ENCODE measurements at regions not wholly inside any gene's neighbourhood (a gene's known extent, or its start where the extent isn't known, plus 50 kb on each side); places are given as distances from the start of the nearest gene placed in this dataset.

GRCh38 chr6:4656106-4656505, 120.1 kb upstream of the CDYL start:
- no peak overlapping the region for H3K27ac ChIP-seq
- WGBS, 4 donors: 70 to 83% (median 78%) methylated on average over 3 of the region's 3 CpGs
- no peaks in the 10 kb centered on the region for H3K4me1 ChIP-seq (replicated peaks in 1 of 2)
- no peak overlapping the region for H3K4me3 ChIP-seq
- TF ChIP-seq CTCF (IDR thresholded peaks at IDR 0.05): no peak
- no peak for TF ChIP-seq POLR2A (IDR thresholded peaks at IDR 0.05)
- DNase-seq: no peak
- no peaks in the 10 kb centered on the region for H3K36me3 ChIP-seq (replicated peaks in 1 of 2)
- intact Hi-C loops (cut with DNase I): no loop called here
- peaks cover 0 to 9% (median 7%) of the 10 kb centered on the region in 3 donors for H3K9me3 ChIP-seq (replicated peaks in 1 of 3)
- H3K27me3 ChIP-seq: no peaks in the 10 kb centered on the region

- WGBS, 4 donors: 61 to 70% (median 69%) methylated on average over 12 of the region's 12 CpGs
- H3K4me1 ChIP-seq (replicated peaks in 1 of 2): no peaks in the 10 kb centered on the region
- intact Hi-C loops (cut with DNase I): no loop called here
- DNase-seq: no peak
- no peak overlapping the region for H3K4me3 ChIP-seq
- no peak overlapping the region for H3K27ac ChIP-seq
- peaks cover 0 to 9% (median 7%) of the 10 kb centered on the region in 3 donors for H3K9me3 ChIP-seq (replicated peaks in 1 of 3)
- H3K27me3 ChIP-seq: no peaks in the 10 kb centered on the region
- TF ChIP-seq CTCF (IDR thresholded peaks at IDR 0.05): no peak
- TF ChIP-seq POLR2A (IDR thresholded peaks at IDR 0.05): no peak
- H3K36me3 ChIP-seq (replicated peaks in 1 of 2): no peaks in the 10 kb centered on the region
Observed at GRCh38 chr6:4655196-4656025, 120.8 kb upstream of the CDYL start.

- DNase-seq: no peak
- TF ChIP-seq POLR2A (IDR thresholded peaks at IDR 0.05): no peak
- TF ChIP-seq CTCF (IDR thresholded peaks at IDR 0.05): no peak
- Histone ChIP-seq H3K4me1 (replicated peaks in 1 of 2) (no peaks in the 10 kb centered on the region), H3K36me3 (replicated peaks in 1 of 2) (no peaks in the 10 kb centered on the region), H3K27me3 (no peaks in the 10 kb centered on the region), H3K4me3 (no peak overlapping the region), H3K9me3 (replicated peaks in 1 of 3) (peaks cover 0 to 9% (median 7%) of the 10 kb centered on the region in 3 donors), H3K27ac (no peak overlapping the region)
- intact Hi-C loops (cut with DNase I): no loop called here
- whole genome bisulfite sequencing, 4 donors: 68 to 78% (median 69%) methylated on average over 3 of the region's 3 CpGs
Observed at GRCh38 chr6:4653141-4653540, 123.1 kb upstream of the CDYL start.

GRCh38 chr6:4651831-4652467, 124.3 kb upstream of the CDYL start:
- Histone ChIP-seq H3K4me1 (replicated peaks in 1 of 2) (peaks cover 0 to 10% of the 10 kb centered on the region in 2 donors), H3K27me3 (no peaks in the 10 kb centered on the region), H3K4me3 (no peak overlapping the region), H3K9me3 (replicated peaks in 1 of 3) (peaks cover 0 to 9% (median 7%) of the 10 kb centered on the region in 3 donors), H3K36me3 (replicated peaks in 1 of 2) (no peaks in the 10 kb centered on the region), H3K27ac (no peak overlapping the region)
- WGBS, 4 donors: 0 to 77% (median 76%) methylated on average over 1 of the region's 1 CpG
- intact Hi-C loops (cut with DNase I): no loop called here
- DNase-seq: no peak
- TF ChIP-seq CTCF (IDR thresholded peaks at IDR 0.05) (no peak), POLR2A (IDR thresholded peaks at IDR 0.05) (no peak)

Measured in adrenal gland (tissue), 9 donors.